NCI-H1417 treated with DMSO at 0.1 percent for 48 hours (cell line): ENCODE measurements at regions not wholly inside any gene's neighbourhood (a gene's known extent, or its start where the extent isn't known, plus 50 kb on each side); places are given as distances from the start of the nearest gene placed in this dataset.

Experiments
- DNase-seq: peaks from one replicate; lab custom pipeline; 2025; lab: John Stamatoyannopoulos, UW

DNA sequence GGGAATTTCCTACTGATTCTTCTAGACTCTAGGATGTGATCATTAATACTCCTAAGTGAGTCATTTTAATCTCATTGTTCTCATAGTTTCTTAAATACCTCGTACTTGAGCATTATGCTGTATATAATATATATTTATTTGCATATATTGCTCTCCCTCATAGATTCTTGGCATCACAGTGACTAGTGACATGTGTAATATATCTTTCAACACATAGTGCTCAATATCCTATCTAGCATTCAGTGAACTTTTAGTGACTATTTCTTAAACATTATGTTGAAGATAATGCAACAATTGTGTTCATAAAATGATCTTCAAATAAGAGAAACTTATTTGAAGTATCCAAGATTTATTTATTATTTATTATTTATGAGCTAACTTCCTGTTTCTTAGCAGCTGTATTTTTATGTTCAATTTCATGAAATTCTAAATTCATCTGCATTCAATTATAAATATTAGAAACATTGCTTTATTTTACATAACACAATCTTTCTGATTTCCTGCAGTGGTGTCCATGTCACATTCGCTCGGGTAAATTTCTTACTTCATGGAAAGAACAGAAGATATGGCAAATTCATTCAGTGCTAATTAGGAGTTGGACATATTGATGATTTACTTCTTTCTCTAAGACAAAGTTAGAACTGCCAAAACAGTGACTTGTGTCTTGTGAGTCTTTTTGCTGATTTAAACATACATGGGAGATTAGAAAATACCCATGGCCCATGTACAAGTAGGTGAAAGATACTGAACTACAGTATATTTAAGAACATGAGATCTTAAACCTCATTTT is 1095.5 kb upstream of the IGFBP7 start:
- DNase-seq: no peak

DNA sequence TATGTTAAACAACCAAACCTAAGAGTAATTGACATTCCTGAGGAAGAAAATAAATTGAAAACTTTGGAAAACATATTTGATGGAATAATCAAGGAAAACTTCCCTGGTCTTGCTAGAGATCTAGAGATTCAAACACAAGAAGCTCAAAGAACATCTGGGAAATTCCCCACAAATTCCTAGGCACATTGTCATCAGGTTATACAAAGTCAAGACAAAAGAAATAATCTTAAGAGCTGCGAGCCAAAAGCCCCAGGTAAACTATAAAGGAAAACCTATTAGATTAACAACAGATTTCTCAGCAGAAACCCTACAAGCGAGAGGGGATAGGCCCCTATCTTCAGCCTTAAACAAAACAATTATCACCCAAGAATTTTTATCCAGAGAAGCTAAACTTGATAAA is 1082.0 kb upstream of the IGFBP7 start:
- DNase-seq: no peak

DNA sequence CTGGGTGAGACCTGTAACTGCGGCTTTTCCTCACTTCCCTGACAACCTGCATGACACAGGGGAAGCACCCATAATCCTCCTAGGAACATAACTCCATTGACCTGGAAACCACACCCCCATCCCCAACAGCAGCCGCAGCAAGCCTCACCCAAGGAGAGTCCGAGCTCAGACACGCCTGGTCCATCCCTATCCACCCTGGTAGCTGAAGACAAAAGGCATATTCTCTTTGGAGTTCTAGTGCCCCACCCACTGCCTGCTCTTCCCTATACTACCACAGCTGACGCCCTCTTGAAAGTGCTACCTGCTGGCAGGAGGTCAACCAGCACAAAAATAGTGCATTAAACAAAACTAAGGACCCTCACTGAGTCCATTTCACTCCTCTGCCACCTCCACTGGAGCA is 1080.9 kb upstream of the IGFBP7 start:
- DNase-seq: no peak

DNA sequence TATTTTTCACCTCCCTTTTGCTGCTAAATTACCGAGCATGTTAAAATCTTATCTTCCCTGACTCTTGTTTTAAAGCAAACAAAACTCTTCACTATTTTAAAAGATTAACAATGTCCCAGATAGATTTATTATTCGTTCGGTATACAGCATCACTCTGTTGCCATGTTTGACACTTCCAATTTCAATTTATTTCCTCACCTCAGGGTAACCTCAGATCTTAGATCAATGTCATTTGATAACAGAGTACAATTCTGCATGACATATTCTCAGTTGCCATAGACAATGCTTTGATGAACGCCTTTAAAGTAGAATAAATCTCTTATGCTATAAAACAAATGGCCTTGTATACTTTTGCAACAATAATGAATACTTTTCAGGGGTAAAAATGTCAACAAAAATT is 1078.1 kb upstream of the IGFBP7 start:
- no peak for DNase-seq

- DNase-seq: no peak
Measured at GRCh38 chr4:58175024-58175423, 1064.8 kb upstream of the IGFBP7 start.

GRCh38 chr4:58166490-58166889 is 1056.3 kb upstream of the IGFBP7 start:
- DNase-seq: no peak

DNA sequence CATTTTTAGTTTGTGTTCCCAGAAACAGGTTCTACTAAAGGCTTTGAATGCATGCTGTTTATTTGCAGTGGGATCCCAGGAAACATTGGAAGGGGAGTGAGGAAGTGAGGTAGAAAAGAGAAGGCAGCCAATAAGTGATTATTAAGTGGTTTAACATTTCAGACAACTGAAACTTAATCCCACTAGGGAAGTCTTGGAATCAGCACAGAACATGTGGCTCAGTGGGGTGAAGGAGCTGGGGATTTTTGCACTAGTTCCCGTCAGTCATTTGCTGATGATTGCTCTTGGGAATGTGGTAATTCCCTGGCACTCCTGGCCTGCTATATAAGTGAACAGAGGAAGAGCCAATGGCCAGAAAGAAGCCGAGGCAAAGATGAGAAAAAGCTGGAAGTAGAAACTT is 1053.0 kb upstream of the IGFBP7 start:
- no peak for DNase-seq

DNA sequence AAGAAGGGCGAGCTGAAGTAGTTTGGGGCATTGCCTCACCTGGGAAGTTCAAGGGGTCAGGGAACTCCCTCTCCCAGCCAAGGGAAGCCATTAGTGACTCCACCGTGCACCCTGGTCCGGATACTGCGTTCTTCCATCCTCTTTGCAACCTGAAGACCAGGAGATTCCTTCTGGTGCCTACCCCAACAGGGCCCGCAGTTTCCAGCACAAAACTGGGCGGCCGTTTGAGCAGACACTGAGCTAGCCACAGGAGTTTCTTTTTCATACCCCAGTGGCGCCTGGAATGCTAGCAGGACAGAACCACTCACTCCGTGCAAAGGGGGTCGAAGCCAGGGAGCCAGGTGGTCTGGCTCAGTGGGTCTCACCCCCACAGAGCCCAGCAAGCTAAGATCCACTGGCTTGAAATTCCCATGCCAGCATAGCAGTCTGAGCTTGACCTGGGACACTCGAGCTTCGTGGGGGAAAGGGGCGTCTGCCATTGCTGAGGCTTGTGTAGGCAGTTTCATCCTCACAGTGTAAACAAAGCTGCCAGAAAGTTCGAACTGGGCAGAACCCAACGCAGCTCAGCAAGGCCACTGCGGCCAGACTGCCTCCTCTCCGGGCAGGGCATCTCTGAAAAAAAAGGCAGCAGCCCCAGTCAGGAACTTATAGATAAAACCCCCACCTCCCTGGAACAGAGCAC is 1039.4 kb upstream of the IGFBP7 start:
- DNase-seq: no peak

DNA sequence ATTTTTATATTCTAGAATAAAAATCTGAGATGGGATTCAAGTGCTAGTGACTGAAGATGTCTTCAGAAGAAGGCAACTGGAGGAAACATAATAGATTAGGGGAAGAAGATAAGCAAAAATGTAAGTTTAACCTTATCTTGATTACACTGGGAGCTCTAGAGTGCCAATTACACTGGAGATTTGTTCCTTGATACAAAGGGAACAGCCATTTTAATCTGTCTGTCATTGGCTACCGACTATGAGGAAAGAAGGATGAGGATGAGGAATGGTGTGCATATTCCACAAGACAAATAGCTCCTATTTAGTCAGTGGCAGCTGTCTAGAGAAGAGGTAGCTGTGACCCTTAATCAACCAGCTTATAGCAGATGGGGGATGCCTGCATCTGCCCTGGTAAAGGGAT is 1034.5 kb upstream of the IGFBP7 start:
- no peak for DNase-seq

DNA sequence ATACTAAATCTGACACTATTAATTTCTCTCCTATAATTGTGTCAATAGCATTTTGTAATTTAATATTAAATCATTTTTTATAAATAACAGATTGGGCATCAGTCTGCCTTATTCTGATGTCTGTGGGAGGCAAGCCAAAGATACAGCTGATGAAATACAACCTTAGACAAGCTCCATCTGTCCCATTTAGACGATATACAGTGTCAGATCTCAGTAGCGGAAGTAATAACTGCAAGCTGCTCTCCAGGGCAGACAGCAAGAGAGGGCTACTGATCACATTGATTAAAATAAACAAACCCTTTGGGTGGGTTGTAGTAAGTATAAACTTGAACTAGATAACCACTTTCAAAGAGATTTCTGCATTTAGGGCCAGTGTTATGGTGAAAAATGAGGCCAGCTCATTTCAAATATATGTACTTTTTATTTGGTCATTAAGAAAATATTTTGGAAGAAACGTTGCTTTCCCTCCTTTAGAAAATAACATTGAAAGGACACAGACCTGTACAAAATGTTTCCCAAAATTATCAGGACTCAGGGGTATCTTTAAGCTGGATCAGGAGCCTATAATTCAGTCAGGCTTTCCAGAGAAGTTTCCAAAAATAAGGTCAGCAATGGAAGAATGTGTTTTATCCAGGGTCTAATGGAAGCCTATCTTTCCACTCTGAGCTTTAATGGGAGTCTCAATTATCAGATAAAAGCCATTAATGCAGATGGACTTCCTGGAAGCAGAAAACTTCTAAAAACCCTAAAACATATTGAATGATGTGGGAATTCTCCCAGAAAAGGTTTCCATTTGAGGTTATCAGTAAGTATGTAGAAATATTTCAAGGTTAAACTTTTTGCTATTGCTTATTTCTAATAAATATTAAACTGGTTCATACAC is 1028.8 kb upstream of the IGFBP7 start:
- DNase-seq: no peak

DNA sequence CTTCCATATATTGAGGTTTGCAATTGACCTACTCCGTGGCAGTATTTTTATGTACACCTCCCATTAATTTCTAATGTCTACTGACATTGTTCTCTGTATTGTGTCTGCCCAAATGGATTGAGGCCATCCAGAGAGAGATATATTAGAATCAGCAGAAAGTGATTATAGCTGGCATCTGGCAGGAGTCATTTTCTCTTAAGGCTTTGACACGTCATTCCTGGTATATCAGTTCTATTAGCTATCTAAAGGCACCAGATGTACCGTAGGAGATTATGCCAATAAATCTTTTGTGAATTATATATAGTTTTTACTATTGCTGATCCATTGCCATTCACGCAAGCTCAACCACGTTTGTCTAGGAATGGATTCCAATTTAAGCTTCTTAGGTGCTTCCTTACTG is 1026.4 kb upstream of the IGFBP7 start:
- no peak for DNase-seq

- no peak for DNase-seq
Measured at GRCh38 chr4:58127680-58128079, 1017.5 kb upstream of the IGFBP7 start.

DNA sequence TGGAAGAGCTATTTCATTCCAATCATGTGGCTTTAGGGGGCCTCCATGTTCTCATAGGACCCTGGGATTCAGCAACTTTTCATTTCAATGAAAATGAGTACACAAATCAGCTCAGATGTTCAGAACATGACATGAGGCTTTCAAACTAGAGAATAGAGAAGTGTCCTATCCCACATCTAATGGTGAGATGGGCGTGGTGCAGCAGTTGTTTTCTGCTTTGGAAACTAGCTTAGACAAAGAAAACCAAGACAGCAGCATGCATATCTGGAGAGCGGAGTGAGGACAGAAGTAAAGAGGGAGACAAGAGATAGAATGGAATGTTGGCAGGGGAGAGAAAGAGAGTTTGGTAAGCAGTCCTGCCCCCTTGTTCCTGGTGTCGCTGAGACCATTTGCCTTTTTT is 1009.1 kb upstream of the IGFBP7 start:
- no peak for DNase-seq

- DNase-seq: no peak
Measured at GRCh38 chr4:58113126-58113525, 1002.9 kb upstream of the IGFBP7 start.

DNA sequence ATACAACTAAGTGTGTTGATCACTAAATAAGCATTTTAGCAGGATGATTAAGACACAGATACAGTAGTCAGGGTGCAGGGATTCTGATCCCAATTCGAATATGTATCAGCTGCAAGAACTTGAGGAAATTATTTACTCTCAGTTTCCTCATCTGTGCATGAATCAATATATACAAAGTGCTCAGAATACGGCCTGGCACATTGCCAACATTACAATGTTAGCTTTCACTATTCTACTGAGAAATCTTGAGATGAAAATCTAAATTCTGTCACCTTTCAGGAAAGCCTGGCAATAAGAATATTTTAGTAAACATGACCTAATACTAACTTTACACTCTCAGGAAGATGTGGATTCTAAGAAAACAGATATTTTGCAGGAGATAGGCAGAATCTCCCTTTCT is 1001.6 kb upstream of the IGFBP7 start:
- DNase-seq: no peak

DNA sequence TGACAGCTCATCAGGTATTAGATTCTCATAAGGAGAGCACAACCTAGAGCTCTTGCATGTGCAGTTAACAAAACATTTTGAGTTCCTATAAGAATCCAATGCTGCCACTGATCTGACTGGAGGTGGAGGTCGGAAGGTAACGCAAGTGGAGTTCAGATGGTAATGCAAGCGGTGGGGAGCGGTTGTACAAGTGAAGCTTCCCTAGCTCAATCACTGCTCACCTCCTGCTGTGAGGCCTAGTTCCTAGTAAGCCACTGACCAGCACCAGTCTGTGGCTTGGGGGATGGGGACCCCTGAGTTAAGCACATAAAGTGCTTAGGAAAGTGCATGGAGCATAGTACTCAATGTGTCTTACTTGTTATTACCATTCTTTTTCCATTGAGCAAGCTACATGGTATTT is 983.2 kb upstream of the IGFBP7 start:
- DNase-seq: no peak

- no peak for DNase-seq
Measured at GRCh38 chr4:58090539-58090938, 980.4 kb upstream of the IGFBP7 start.

DNA sequence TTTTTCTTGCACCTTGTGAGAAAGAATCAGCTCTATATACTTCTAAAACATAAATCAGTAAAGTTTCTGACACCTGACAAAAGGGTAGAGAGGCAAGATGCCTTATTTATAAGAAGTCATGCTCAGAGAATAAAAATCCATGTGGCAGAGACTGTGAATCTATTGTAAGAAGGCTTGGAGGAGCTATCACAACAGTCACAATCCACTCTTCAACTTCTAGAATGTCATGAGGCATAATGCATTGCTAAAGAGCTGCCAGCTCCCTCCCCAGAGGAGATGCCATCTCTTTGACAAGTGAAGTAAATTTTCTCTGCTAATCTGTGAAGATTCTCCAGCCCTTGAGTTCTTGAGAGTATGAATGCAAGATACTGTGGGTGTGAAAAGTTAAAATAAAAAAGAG is 971.2 kb upstream of the IGFBP7 start:
- DNase-seq: no peak

DNA sequence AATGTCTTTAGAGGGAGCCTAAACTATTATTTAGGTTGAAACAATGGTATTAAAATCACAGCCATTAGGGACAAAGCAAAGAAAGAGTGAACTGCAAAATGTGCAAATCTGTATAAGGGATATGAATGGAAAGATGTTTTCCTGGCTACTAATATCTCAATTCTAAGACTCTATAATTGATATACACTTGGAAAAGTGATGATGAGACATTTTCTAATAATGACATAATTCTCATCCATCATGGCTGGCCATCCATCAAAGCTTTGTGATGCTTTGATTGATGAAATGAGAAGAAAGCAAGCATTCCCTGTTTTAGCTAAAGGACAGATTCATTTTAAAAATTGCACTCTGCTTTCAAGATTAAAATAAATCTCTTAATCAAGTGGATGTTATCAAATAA is 965.5 kb upstream of the IGFBP7 start:
- DNase-seq: no peak

GRCh38 chr4:58074382-58074781 is 964.2 kb upstream of the IGFBP7 start:
- DNase-seq: no peak

DNA sequence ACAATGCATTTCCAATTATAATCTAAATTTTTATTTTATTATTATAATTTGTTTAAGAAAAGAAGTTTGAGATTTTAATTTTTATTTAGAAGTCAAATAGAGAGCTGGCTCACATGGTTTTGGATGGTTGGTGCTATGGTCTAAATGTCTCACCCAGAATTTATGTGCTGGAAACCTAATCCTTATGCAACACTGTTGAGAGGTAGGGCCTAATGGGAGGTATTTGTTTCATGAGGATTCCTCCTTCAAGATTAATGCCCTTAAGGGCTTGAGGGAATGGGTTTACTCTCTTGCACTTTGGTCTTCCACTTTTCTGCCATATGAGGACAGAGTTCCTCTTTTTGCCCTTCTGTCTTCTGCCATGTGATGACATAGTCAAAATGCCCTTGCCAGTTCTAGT is 960.5 kb upstream of the IGFBP7 start:
- no peak for DNase-seq

GRCh38 chr4:58064653-58065052 is 954.5 kb upstream of the IGFBP7 start:
- DNase-seq: no peak
